H1 (cell line): ENCODE measurements at regions not wholly inside any gene's neighbourhood (a gene's known extent, or its start where the extent isn't known, plus 50 kb on each side); places are given as distances from the start of the nearest gene placed in this dataset.

Experiments
- CTCF ChIA-PET: fragments of 300-600 bp; sonication (Branson Sonifier 250); formaldehyde crosslinking; loops from one replicate; lab custom pipeline; 2021; ENCODE audit not compliant: partially characterized antibody; lab: Charles Lee
- POLR2A ChIA-PET: fragments of 300-600 bp; sonication (Branson Sonifier 250); formaldehyde crosslinking; loops from one replicate; lab custom pipeline; 2021; ENCODE audit warnings: inconsistent platforms; ENCODE audit not compliant: partially characterized antibody; lab: Charles Lee
- DNase-seq, 2 experiments: peaks; one replicate each; pipeline versions ENCODE4 v3.0.0 to v3.0.0-alpha.2; 2010 to 2022; ENCODE audit warnings: low spot score in 2 of 2, low read depth in 1 of 2, mixed read lengths in 1 of 2
- FAIRE-seq: peaks from 2 replicates; lab custom pipeline; 2011; peaks lifted over from hg19 to GRCh38; lab: Jason Lieb, UNC
- H2AFZ ChIP-seq: 2 replicates; pipeline ENCODE4 v1.8.1; 2012; ENCODE audit warnings: low read length, inconsistent platforms
- H2AK5ac ChIP-seq: 2 replicates; pipeline ENCODE4 v1.6.1; 2013; ENCODE audit warnings: low read depth, low read length
- H2BK120ac ChIP-seq: replicated peaks from 2 replicates; pipeline ENCODE3; 2013; ENCODE audit warnings: low read depth, low read length, inconsistent platforms
- H2BK12ac ChIP-seq: 2 replicates; pipeline ENCODE4 v1.6.1; 2013; ENCODE audit warnings: low read depth, low read length
- H2BK15ac ChIP-seq: 2 replicates; pipeline ENCODE4 v1.6.1; 2013; ENCODE audit warnings: low read length
- H2BK20ac ChIP-seq: 2 replicates; pipeline ENCODE4 v1.6.1; 2013; ENCODE audit warnings: low read length
- H2BK5ac ChIP-seq: 2 replicates; pipeline ENCODE4 v1.6.1; 2013; ENCODE audit warnings: low read depth, low read length
- H3K14ac ChIP-seq: 2 replicates; pipeline ENCODE4 v1.6.1; 2013; ENCODE audit warnings: inconsistent platforms; ENCODE audit not compliant: insufficient read length
- H3K18ac ChIP-seq: 2 replicates; pipeline ENCODE4 v1.6.1; 2013; ENCODE audit warnings: low read length; ENCODE audit errors: extremely low read depth
- H3K23ac ChIP-seq: 2 replicates; pipeline ENCODE4 v1.6.1; 2013; ENCODE audit warnings: inconsistent platforms; ENCODE audit not compliant: insufficient read length
- H3K23me2 ChIP-seq: 2 replicates; pipeline ENCODE4 v1.6.1; 2013; ENCODE audit warnings: low read depth, low read length
- H3K27ac ChIP-seq: 2 replicates; pipeline ENCODE4 v1.6.1; 2011; ENCODE audit warnings: low read depth, low read length, inconsistent platforms
- H3K27me3 ChIP-seq, 4 experiments: replicated peaks in 1 of 4; 1 replicate in 1 of 4; 2 replicates in 3 of 4; pipeline versions ENCODE4 v1.6.1 to v1.8.1; 2011 to 2013; ENCODE audit warnings: low read length in 3 of 4, mild to moderate bottlenecking in 3 of 4, inconsistent platforms in 2 of 4, mixed read lengths in 2 of 4, moderate library complexity in 1 of 4; ENCODE audit not compliant: control insufficient read depth in 3 of 4, insufficient read depth in 3 of 4; ENCODE audit errors: extremely low read depth in 1 of 4
- H3K36me3 ChIP-seq, 4 experiments: 2 replicates each; pipeline versions ENCODE4 v1.6.1 to v1.8.1; 2011 to 2013; ENCODE audit warnings: mild to moderate bottlenecking in 4 of 4, low read length in 3 of 4, moderate library complexity in 2 of 4, control low read depth in 1 of 4, inconsistent platforms in 1 of 4; ENCODE audit not compliant: insufficient read depth in 4 of 4, control insufficient read depth in 2 of 4
- H3K4ac ChIP-seq: replicated peaks from 2 replicates; pipeline ENCODE3; 2013; ENCODE audit warnings: low read length, low read depth, mixed read lengths, inconsistent platforms; ENCODE audit not compliant: insufficient read length
- H3K4me1 ChIP-seq, 4 experiments: replicated peaks in 1 of 4; 1 replicate in 1 of 4; 2 replicates in 3 of 4; pipeline versions ENCODE4 v1.6.1 to v1.8.1; 2011 to 2013; ENCODE audit warnings: low read length in 3 of 4, inconsistent platforms in 2 of 4, mixed read lengths in 1 of 4; ENCODE audit not compliant: insufficient read depth in 4 of 4, control insufficient read depth in 3 of 4
- H3K4me2 ChIP-seq, 2 experiments: 2 replicates each; pipeline versions ENCODE4 v1.6.1 to v1.8.1; 2011 to 2013; ENCODE audit warnings: low read depth in 2 of 2, low read length in 2 of 2, control low read depth in 1 of 2, inconsistent platforms in 1 of 2, mild to moderate bottlenecking in 1 of 2; ENCODE audit not compliant: insufficient read depth in 1 of 2
- H3K4me3 ChIP-seq, 4 experiments: fragments of 200-600, 300-600 bp in 1 of 4; sonication (generic), shearing (Covaris generic), sonication (Bioruptor Twin) in 1 of 4; 2 replicates each; pipeline versions ENCODE4 v1.5.1 to v1.8.1; 2011 to 2016; ENCODE audit warnings: low read length in 4 of 4, low read depth in 3 of 4, control low read depth in 2 of 4, inconsistent platforms in 2 of 4, mild to moderate bottlenecking in 2 of 4, mixed read lengths in 1 of 4, moderate library complexity in 1 of 4; ENCODE audit not compliant: insufficient read depth in 2 of 4; ENCODE audit errors: extremely low read depth in 1 of 4
- H3K56ac ChIP-seq: replicated peaks from 2 replicates; pipeline ENCODE3; 2013; ENCODE audit warnings: low read depth, mild to moderate bottlenecking, mixed read lengths, low read length, inconsistent platforms; ENCODE audit not compliant: insufficient read length
- H3K79me1 ChIP-seq: 2 replicates; pipeline ENCODE4 v1.6.1; 2013; ENCODE audit warnings: low read depth, low read length, control low read depth
- H3K79me2 ChIP-seq, 2 experiments: 2 replicates each; pipeline versions ENCODE4 v1.6.1 to v1.8.1; 2012 to 2013; ENCODE audit warnings: low read length in 2 of 2, mild to moderate bottlenecking in 2 of 2, inconsistent platforms in 1 of 2; ENCODE audit not compliant: insufficient read depth in 2 of 2, control insufficient read depth in 1 of 2
- H3K9ac ChIP-seq, 4 experiments: replicated peaks in 1 of 4; 1 replicate in 1 of 4; 2 replicates in 3 of 4; pipeline versions ENCODE4 v1.6.1 to v1.8.1; 2011 to 2013; ENCODE audit warnings: low read depth in 3 of 4, low read length in 3 of 4, control low read depth in 2 of 4, mild to moderate bottlenecking in 2 of 4, moderate library complexity in 2 of 4, inconsistent platforms in 1 of 4; ENCODE audit errors: extremely low read depth in 1 of 4
- H3K9me3 ChIP-seq, 2 experiments: 2 replicates each; pipeline versions ENCODE4 v1.6.1 to v1.8.1; 2012 to 2013; ENCODE audit warnings: mild to moderate bottlenecking in 2 of 2, moderate library complexity in 2 of 2, control low read depth in 1 of 2, inconsistent platforms in 1 of 2, low read depth in 1 of 2, low read length in 1 of 2, mixed read lengths in 1 of 2; ENCODE audit not compliant: insufficient read depth in 2 of 2
- H4K20me1 ChIP-seq, 2 experiments: replicated peaks in 1 of 2; 2 replicates each; pipeline versions ENCODE3 to v1.8.1; 2011 to 2013; ENCODE audit warnings: inconsistent platforms in 2 of 2, low read length in 2 of 2, mild to moderate bottlenecking in 1 of 2; ENCODE audit not compliant: insufficient read depth in 2 of 2, control insufficient read depth in 1 of 2
- H4K5ac ChIP-seq: 2 replicates; pipeline ENCODE4 v1.6.1; 2013; ENCODE audit warnings: low read length, low read depth, mixed read lengths, inconsistent platforms; ENCODE audit not compliant: insufficient read length
- H4K8ac ChIP-seq: 2 replicates; pipeline ENCODE4 v1.8.0; 2013; ENCODE audit warnings: mild to moderate bottlenecking, moderate library complexity, low read length, inconsistent platforms; ENCODE audit not compliant: insufficient read depth; ENCODE audit errors: extremely low read depth
- H4K91ac ChIP-seq: replicated peaks from 2 replicates; pipeline ENCODE3; 2013; ENCODE audit warnings: low read length, mixed read lengths, inconsistent platforms; ENCODE audit not compliant: insufficient read length
- CBX8 ChIP-seq: fragments of 300-800, 300-1000 bp; sonication (generic); IDR thresholded peaks from 2 replicates; pipeline ENCODE4 v1.7.1; 2016; ENCODE audit warnings: low read depth, low read length, borderline replicate concordance
- RFX5 ChIP-seq: IDR thresholded peaks from 2 replicates; pipeline ENCODE4 v1.6.1; 2011; ENCODE audit warnings: low read depth, low read length, improper control_type of control experiment, borderline replicate concordance
- WGBS, 2 experiments: shearing (Covaris generic) in 1 of 2; methylation state at CpG; one replicate each; pipeline versions ENCODE4 v1.1.6 to v1.1.7; 2013 to 2015; ENCODE audit warnings: low lambda C conversion rate in 2 of 2, mixed read lengths in 2 of 2, inconsistent platforms in 1 of 2, low coverage in 1 of 2, missing lambda C conversion rate in 1 of 2; ENCODE audit not compliant: insufficient replicate concordance in 2 of 2, insufficient coverage in 1 of 2, insufficient read length in 1 of 2; ENCODE audit errors: extremely low coverage in 1 of 2, missing lambda C conversion rate in 1 of 2; 5-methylcytosine and 5-hydroxymethylcytosine counted together

GRCh38 chrX:128846385-128846784 lies 676.9 kb downstream of the SMARCA1 start:
- FAIRE-seq, result no peak
- 83% methylated on average over 2 of the region's 3 CpGs; no CpG with 5 or more reads in 1 of the 2 experiments for WGBS, 2 experiments

More at GRCh38 chrX:128846385-128846784, 676.9 kb downstream of the SMARCA1 start:
- no peaks in the 10 kb centered on the region for H3K9me3 ChIP-seq
- no peak overlapping the region for H4K5ac ChIP-seq
- H2BK15ac ChIP-seq, result no peak overlapping the region
- no peak overlapping the region for H2BK12ac ChIP-seq
- POLR2A ChIA-PET, result no interaction called here
- no peak overlapping the region for H2BK120ac ChIP-seq
- H2BK20ac ChIP-seq, result no peak overlapping the region
- H3K18ac ChIP-seq, result no peak overlapping the region
- H4K20me1 ChIP-seq, result no peaks in the 10 kb centered on the region
- H3K4ac ChIP-seq, result no peak overlapping the region
- H2AFZ ChIP-seq, result no peak overlapping the region
- no peak overlapping the region for H3K4me2 ChIP-seq
- no peaks in the 10 kb centered on the region for H3K36me3 ChIP-seq
- DNase-seq, result no peak
- H3K4me1 ChIP-seq, result no peaks in the 10 kb centered on the region
- H3K4me3 ChIP-seq, result no peak overlapping the region
- no peak overlapping the region for H2AK5ac ChIP-seq
- H2BK5ac ChIP-seq, result no peak overlapping the region
- H4K91ac ChIP-seq, result no peak overlapping the region
- no peaks in the 10 kb centered on the region for H3K23me2 ChIP-seq
- no peaks in the 10 kb centered on the region for H3K79me1 ChIP-seq
- H3K79me2 ChIP-seq, result no peaks in the 10 kb centered on the region
- no peak overlapping the region for H3K27ac ChIP-seq
- no peak overlapping the region for H4K8ac ChIP-seq
- H3K27me3 ChIP-seq, result no peaks in the 10 kb centered on the region
- H3K14ac ChIP-seq, result no peak overlapping the region
- TF ChIP-seq RFX5 (no peak), CBX8 (no peak)
- TF ChIP-seq, all 59 proteins: peak for 0
- no peak overlapping the region for H3K56ac ChIP-seq
- CTCF ChIA-PET, result interaction anchor here (1.3 kb wide), 1 partner anchor 21 kb away, joined by 5 read pairs; no protein-coding TSS in a partner anchor
- H3K23ac ChIP-seq, result no peak overlapping the region
- no peak overlapping the region for H3K9ac ChIP-seq
